GM18498 (cell line): ENCODE measurements at regions not wholly inside any gene's neighbourhood (a gene's known extent, or its start where the extent isn't known, plus 50 kb on each side); places are given as distances from the start of the nearest gene placed in this dataset.

Source experiments
- ATAC-seq: cut with Tn5 transposase; IDR thresholded peaks from one replicate; pipeline ENCODE4 v1.9.1; 2021; ENCODE audit warnings: mild to moderate bottlenecking, moderate library complexity; ENCODE audit not compliant: unreplicated experiment

GRCh38 chr11:111148953-111149352 is 96.6 kb upstream of the POU2AF2 start:
- ATAC-seq, result no peak

DNA sequence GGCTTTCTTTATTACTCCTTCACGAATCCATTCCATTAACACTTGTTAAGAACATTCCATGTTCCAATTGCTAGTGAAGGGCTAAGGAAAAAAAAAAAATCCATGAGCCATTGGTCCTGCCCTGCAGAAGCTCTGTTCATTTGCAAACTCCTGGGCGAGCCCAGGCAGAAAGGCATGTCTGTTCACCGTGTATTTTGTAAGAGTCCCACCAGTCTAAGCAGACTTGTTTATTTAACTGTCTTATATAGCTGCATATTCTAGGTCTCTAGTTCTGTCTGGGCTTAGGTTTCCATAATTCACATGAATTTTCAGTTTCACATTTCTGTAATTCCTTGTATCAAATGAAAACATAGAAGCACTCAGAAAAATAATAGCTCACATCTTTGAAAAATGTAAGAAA is 97.4 kb upstream of the POU2AF2 start:
- ATAC-seq, result no peak

GRCh38 chr11:111137846-111138245 is 107.7 kb upstream of the POU2AF2 start:
- ATAC-seq, result no peak

GRCh38 chr11:111135778-111136570 is 109.6 kb upstream of the POU2AF2 start:
- no peak for ATAC-seq

DNA sequence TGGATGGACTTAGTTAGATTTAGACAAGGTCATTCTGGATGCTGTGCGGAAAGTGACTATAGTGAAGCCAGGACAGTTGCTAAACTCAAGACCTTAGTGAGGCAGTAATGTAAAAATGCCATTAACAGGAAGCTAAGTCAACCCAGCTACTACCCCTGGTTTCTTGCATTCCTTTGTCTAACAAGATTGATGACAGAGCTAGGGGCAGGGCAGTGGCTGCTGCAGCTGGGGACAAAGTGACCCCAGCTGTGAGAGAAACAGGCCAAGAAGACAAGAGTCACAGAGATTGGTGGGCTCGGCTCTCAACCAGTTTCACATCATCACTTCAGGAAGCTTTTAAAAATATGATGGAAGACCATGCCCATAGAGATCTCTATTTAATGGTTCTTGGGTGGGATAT is 110.4 kb upstream of the POU2AF2 start:
- ATAC-seq, result no peak

- ATAC-seq, result no peak
These were observed 117.3 kb upstream of the POU2AF2 start for GRCh38 chr11:111128076-111128870.

DNA sequence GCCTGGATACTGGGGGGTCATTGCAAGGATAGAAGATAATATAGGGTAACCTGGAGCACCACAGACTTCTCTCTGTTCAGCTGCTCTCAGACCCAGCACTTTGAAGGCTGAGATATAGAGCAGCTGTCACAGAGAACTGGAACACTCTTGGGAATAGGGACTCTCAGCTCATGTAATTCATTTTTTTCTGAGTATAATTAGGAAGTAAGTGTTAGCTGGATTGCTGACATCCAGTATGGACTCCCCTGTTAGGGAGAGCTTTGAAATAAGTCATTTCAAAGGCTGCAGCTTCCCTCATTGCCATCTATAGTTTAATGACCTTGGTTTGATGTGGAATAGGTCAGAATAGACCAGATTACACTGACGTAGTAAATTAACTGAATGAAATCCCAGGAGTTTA is 120.8 kb upstream of the POU2AF2 start:
- ATAC-seq, result no peak

DNA sequence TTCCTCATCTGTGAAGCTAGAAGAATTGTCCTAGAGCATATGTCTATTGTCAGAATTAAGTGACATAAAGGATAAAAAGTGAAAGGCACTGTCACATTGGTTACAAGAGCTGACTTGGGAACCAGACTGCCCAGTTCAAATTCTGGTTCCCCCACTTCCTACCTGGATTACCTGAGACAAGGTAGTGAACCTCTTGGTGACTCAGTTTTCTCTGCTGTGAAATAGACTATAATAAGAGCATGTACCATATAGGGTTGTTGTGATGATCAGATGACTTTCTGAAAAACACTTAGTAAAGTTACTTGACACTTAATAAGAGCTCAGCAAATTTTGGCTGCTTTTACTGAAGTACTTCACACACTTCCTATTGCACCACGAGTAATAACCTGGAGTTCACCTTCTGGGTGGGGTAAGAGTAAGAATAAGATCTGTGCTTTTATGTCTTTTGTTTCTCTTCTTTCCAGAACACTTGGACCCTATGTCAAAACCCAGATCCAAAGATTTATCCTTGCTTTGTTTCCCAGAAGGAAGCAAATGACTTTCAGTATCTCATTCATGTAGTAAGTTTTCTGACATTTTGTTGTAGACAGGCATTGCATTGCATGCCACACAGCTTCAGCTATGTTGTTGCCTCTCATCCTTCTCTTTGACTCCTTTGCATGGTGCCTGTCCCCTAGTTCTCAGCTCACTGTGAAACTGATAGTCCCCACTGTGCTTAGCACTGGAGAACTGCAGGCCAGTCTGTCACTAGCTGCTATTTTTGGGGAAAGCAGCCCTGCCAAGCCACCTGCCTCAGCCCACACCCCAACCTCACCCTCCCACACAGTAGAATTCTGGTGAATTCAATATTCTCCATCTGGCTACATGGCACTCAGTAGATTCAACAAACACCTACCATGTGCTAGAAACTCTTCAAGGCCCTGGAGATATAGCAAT is 121.8 kb upstream of the POU2AF2 start:
- ATAC-seq, result peak; percentile 90

DNA sequence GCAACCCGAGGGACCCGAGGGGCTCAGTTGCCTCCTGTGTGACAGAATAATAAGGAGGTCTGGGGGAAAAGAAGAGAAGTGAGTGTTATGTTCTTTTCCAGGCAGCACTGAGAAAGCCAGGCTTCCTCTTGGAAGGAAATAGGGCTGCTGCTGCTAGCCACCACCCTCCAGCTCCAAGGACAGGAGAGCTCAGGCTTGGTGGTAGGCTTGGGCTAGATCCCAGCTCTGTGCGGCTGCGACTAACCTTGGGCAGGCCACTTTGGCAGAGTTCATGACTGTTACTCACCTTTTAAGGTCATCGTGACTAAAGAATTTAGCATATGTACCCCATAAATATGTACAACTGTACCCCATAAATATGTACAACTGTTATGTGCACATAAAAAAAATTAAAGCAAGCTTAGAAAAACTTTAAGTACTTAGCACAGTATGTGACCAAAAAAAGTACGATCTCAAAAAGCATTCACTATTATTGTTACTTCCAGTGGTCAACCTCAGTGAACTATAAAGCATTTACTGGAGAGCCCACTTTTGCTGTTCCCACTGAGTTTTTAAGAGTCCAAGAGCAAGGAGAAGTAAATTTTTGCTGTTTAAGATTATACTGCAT is 124.7 kb upstream of the POU2AF2 start:
- no peak for ATAC-seq

GRCh38 chr11:111120161-111120560 is 125.4 kb upstream of the POU2AF2 start:
- ATAC-seq, result no peak

DNA sequence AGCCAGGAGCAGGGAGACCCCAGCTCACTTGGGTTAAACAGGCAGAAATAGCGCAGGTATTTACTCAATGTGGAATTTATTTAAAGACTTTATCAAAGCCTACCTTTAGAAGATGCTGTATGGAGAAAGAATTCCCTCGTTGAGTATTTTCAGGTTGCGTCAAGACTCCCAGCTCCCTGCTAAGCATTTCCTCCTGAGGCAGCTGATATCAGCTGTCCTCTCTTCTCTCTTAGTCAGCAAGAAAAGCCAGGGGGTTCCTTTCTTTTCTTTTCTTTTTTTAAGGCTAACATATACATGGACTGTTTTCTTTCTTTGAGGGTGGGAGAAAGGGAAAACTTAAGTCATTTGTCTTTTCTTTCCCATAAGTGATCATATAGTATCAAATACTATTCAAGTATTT is 125.8 kb upstream of the POU2AF2 start:
- no peak for ATAC-seq

- ATAC-seq, result no peak
These were observed 129.6 kb upstream of the POU2AF2 start for GRCh38 chr11:111115890-111116289.

DNA sequence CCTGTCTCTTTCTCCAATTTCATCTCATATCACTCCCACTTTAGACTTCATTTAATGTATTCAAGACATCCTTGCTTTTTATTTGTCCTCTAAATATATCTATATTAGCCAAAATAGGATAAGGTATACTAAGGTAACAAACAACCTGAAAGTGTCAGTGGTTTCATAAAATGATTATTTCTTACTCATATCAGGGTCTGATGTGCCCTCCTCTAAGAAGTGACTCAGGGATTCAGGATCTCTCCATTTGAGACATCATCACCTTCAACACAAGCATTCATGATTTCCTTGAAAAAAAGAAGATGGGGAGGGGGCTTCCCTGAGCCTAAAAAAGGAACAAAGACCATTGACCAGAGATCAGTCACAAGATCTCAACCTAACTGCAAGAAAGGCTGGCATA is 131.4 kb upstream of the POU2AF2 start:
- ATAC-seq, result no peak

- no peak for ATAC-seq
These were observed 132.9 kb upstream of the POU2AF2 start for GRCh38 chr11:111112614-111113013.

DNA sequence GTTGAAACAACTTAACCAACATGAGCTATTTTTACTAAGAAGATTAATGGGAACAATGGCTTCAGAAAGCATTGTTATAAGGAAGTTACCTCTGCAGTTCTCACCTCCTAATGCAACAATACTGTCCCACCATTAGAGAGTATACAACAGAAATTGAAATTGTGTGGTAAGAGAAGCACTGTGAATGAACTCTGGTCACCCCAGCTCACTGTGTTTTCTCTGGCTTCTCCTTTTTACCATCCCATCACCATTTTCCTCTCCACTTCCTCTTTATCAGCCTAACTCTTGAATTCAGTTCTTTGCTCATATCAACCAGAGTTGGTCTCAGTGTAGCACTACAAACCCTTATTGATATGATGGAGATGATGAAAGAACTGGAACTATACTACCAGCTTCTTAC is 138.0 kb upstream of the POU2AF2 start:
- ATAC-seq, result no peak

DNA sequence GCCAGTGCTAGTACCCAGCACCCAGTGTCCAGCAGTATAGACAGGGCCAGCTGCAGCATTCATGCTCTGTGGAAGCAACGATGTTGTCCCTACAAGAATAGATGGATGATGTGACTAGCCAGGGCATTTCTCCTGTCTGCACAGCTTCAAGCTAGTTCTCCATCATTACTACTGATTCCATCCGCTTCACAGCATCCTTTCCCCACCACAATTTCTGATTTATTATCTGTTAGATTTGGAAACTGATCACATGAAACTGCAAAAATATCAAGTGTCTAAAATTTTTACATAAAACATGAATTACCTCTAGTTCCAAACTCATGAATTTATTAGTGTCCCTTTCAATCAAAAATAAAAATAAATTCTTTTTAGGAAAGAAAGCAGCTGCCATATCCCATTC is 138.9 kb upstream of the POU2AF2 start:
- ATAC-seq, result no peak

- ATAC-seq, result no peak
These were observed 140.0 kb upstream of the POU2AF2 start for GRCh38 chr11:111105566-111105965.

DNA sequence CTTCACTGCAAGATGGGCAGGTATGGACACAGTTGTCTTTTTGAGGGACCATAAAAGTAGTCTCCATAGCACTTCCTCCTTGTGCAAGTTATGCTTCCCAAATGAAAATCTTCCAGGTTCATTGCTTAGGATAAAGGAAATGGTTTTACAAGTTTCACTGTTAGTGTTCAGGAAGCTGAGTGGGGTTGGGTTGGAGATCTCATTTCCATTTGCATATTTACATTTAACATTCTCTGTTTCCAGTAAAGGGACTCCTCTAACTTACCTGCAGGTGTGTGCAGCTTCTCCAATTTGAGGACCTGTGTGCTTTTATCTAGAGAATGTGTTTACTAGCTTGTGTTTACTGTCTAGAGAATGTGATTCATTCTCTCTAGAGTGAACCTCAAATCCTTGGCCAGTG is 141.3 kb upstream of the POU2AF2 start:
- no peak for ATAC-seq

DNA sequence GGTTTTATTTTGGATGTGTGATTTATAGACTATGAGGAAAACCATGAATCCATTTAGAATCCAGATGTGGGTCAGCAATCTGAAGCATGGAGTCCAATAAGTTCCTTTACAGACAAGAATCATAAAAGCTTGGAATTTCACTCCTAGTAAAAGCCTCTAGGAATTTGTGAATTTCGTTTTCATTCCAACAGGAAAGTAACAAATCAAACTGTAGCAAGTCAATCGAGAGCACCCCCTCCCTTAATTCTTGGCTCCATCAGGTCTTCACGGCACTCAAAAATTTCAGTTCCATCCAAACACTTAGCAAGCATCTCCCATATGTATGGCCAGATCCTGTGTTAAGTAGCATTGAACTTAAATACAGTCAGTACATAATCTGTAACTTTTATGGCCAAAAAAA is 143.6 kb upstream of the POU2AF2 start:
- ATAC-seq, result no peak

- no peak for ATAC-seq
These were observed 146.4 kb upstream of the POU2AF2 start for GRCh38 chr11:111099028-111099713.
